ENCODE measurements at regions not wholly inside any gene's neighbourhood (a gene's known extent, or its start where the extent isn't known, plus 50 kb on each side); places are given as distances from the start of the nearest gene placed in this dataset.

GRCh38 chr1:170296211-170296610, 150.5 kb downstream of the NTMT2 start:
- no peak for TF ChIP-seq MYC (IDR thresholded peaks at IDR 0.05; ENCODE audit: low read depth, low read length)
- no peak overlapping the region for H3K4me3 ChIP-seq (ENCODE audit: low read depth, low read length)
- no peak for DNase-seq (ENCODE audit: low read depth)

- H3K4me3 ChIP-seq (ENCODE audit: low read depth, low read length): no peak overlapping the region
- TF ChIP-seq MAX (IDR thresholded peaks at IDR 0.05; ENCODE audit: low read depth, low read length): no peak
- DNase-seq (ENCODE audit: low read depth): no peak
Measured at GRCh38 chr1:170296642-170297041, 150.9 kb downstream of the NTMT2 start.

- H3K4me3 ChIP-seq (ENCODE audit: low read depth, low read length): no peak overlapping the region
- TF ChIP-seq POLR2A (IDR thresholded peaks at IDR 0.05; ENCODE audit: extremely low read depth, insufficient read length) (no peak), MAX (IDR thresholded peaks at IDR 0.05; ENCODE audit: low read depth, low read length) (no peak), CTCF (IDR thresholded peaks at IDR 0.05; ENCODE audit: low read depth, low read length) (no peak), MYC (IDR thresholded peaks at IDR 0.05; ENCODE audit: low read depth, low read length) (no peak)
- DNase-seq (ENCODE audit: low read depth): no peak
Measured at GRCh38 chr1:170301596-170301995, 155.8 kb downstream of the NTMT2 start.

- no peak overlapping the region for H3K4me3 ChIP-seq (ENCODE audit: low read depth, low read length)
- DNase-seq (ENCODE audit: low read depth): no peak
- TF ChIP-seq CTCF (IDR thresholded peaks at IDR 0.05; ENCODE audit: low read depth, low read length): no peak
- no peak for TF ChIP-seq POLR2A (IDR thresholded peaks at IDR 0.05; ENCODE audit: extremely low read depth, insufficient read length)
- TF ChIP-seq MYC (IDR thresholded peaks at IDR 0.05; ENCODE audit: low read depth, low read length): no peak
- TF ChIP-seq MAX (IDR thresholded peaks at IDR 0.05; ENCODE audit: low read depth, low read length): no peak
Measured at GRCh38 chr1:170303034-170303433, 157.3 kb downstream of the NTMT2 start.

GRCh38 chr1:170305777-170306512, 160.2 kb downstream of the NTMT2 start:
- DNase-seq (ENCODE audit: low read depth): no peak
- no peak overlapping the region for H3K4me3 ChIP-seq (ENCODE audit: low read depth, low read length)
- no peak for TF ChIP-seq CTCF (IDR thresholded peaks at IDR 0.05; ENCODE audit: low read depth, low read length)
- TF ChIP-seq POLR2A (IDR thresholded peaks at IDR 0.05; ENCODE audit: extremely low read depth, insufficient read length): no peak
- no peak for TF ChIP-seq MYC (IDR thresholded peaks at IDR 0.05; ENCODE audit: low read depth, low read length)
- no peak for TF ChIP-seq MAX (IDR thresholded peaks at IDR 0.05; ENCODE audit: low read depth, low read length)

- no peak for TF ChIP-seq MYC (IDR thresholded peaks at IDR 0.05; ENCODE audit: low read depth, low read length)
- no peak for TF ChIP-seq POLR2A (IDR thresholded peaks at IDR 0.05; ENCODE audit: extremely low read depth, insufficient read length)
- TF ChIP-seq MAX (IDR thresholded peaks at IDR 0.05; ENCODE audit: low read depth, low read length): no peak
- TF ChIP-seq CTCF (IDR thresholded peaks at IDR 0.05; ENCODE audit: low read depth, low read length): no peak
- H3K4me3 ChIP-seq (ENCODE audit: low read depth, low read length): no peak overlapping the region
- no peak for DNase-seq (ENCODE audit: low read depth)
Measured at GRCh38 chr1:170306513-170306910, 160.8 kb downstream of the NTMT2 start.

GRCh38 chr1:170306948-170307347, 161.2 kb downstream of the NTMT2 start:
- no peak overlapping the region for H3K4me3 ChIP-seq (ENCODE audit: low read depth, low read length)
- TF ChIP-seq CTCF (IDR thresholded peaks at IDR 0.05; ENCODE audit: low read depth, low read length) (no peak), MYC (IDR thresholded peaks at IDR 0.05; ENCODE audit: low read depth, low read length) (no peak), POLR2A (IDR thresholded peaks at IDR 0.05; ENCODE audit: extremely low read depth, insufficient read length) (no peak), MAX (IDR thresholded peaks at IDR 0.05; ENCODE audit: low read depth, low read length) (no peak)
- DNase-seq (ENCODE audit: low read depth): no peak

All from NB4 (cell line).